Psoas muscle (tissue), 7 donors: ENCODE measurements at regions not wholly inside any gene's neighbourhood (a gene's known extent, or its start where the extent isn't known, plus 50 kb on each side); places are given as distances from the start of the nearest gene placed in this dataset.
"Not testable (repeated sequence)": the region's sequence is repeated elsewhere in the genome, so short reads cannot be mapped to it uniquely, and the experiment has no call there.

ENCODE experiments used
- ATAC-seq, 4 donors: fragments of 200-7000 bp; cut with Tn5 transposase; one replicate each; pipeline ENCODE4 v1.9.1; 2020; ENCODE audit warnings: moderate library complexity in 3 of 4, mild to moderate bottlenecking in 2 of 4
- DNase-seq, 2 donors: peaks; one replicate each; pipeline ENCODE4 v3.0.0-alpha.2; 2020
- H3K27ac ChIP-seq: fragments of 200-600 bp; one replicate; pipeline ENCODE4 v1.8.0; 2022
- H3K27me3 ChIP-seq, 3 donors: fragments of 200-600 bp in 1 of 3; one replicate each; pipeline versions ENCODE4 v1.6.1 to v1.8.0; 2013 to 2022; ENCODE audit warnings: low read length in 2 of 3, mild to moderate bottlenecking in 2 of 3, moderate library complexity in 1 of 3; ENCODE audit not compliant: insufficient read depth in 3 of 3
- H3K36me3 ChIP-seq, 2 donors: fragments of 200-600 bp in 1 of 2; one replicate each; pipeline versions ENCODE4 v1.6.1 to v1.8.0; 2013 to 2022; ENCODE audit warnings: low read depth in 1 of 2, mild to moderate bottlenecking in 1 of 2, moderate library complexity in 1 of 2; ENCODE audit not compliant: insufficient read depth in 1 of 2
- H3K4me1 ChIP-seq: fragments of 200-600 bp; one replicate; pipeline ENCODE4 v1.8.0; 2022
- H3K4me3 ChIP-seq: fragments of 200-600 bp; one replicate; pipeline ENCODE4 v1.8.0; 2022; ENCODE audit warnings: mild to moderate bottlenecking
- H3K9me3 ChIP-seq: fragments of 200-600 bp; one replicate; pipeline ENCODE4 v1.8.0; 2022
- WGBS, 3 donors: extraction: QIAGEN DNeasy Blood & Tissue Kit; methylation state at CpG; one replicate each; pipeline versions ENCODE4 v1.1.6 to v1.1.7; 2013; 5-methylcytosine and 5-hydroxymethylcytosine counted together
- intact Hi-C, 2 donors: fragments of 100-400 bp; cut with DNase I; formaldehyde crosslinking; loops; one replicate each; pipeline versions ENCODE4 v1.11.0 to v1.14.2; 2022
- TF ChIP-seq, protein P1 (sequence below): fragments of 200-600 bp; IDR thresholded peaks from one replicate; pipeline ENCODE4 v1.8.0; 2022; ENCODE audit warnings: antibody characterized with exemption
- donor health status: healthy with polysubstance abuse.
- donor health status: DM: no; HTN: no; CAD: no; lungs with moderate emphysema.
- donor health status: Bipolar disorder and iron deficiency.
- donor health status: healthy.
- donor health status: DM: yes; HTN: yes; CAD: no.
- donor health status: DM: no; HTN: no; CAD: no.
- donor health status: DM: yes; HTN: yes; CAD: no.

DNA sequence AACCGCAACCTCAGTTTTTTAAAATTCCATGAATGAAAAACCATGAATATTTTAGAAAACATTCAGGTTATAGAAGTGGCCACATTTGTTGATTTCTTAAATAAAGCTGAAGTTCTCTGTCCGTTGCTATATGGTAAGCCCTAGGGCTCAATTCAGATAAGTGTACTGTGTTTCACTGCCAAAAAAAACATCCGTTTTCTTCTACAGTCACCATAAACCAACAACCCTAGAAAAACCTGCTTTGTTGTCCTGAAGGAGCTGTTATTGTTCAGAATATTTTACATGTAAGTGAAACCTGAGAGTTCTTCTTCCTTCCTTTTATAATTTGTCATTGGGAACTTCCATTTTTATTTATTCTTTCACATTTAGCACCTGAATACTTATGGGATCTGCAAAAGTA is 274.1 kb downstream of the TFAP2A start:
- no peaks in the 10 kb centered on the region for H3K36me3 ChIP-seq
- no peaks in the 10 kb centered on the region for H3K27me3 ChIP-seq
- no peaks in the 10 kb centered on the region for H3K9me3 ChIP-seq
- 36 to 45% (median 42%) methylated on average over 3 of the region's 3 CpGs for WGBS, 3 donors
- H3K27ac ChIP-seq: no peak overlapping the region
- DNase-seq (no peak), ATAC-seq (no peak)
- H3K4me1 ChIP-seq: no peaks in the 10 kb centered on the region
- intact Hi-C loops: no loop called here
- H3K4me3 ChIP-seq: no peak overlapping the region
- TF ChIP-seq, protein P1, sequence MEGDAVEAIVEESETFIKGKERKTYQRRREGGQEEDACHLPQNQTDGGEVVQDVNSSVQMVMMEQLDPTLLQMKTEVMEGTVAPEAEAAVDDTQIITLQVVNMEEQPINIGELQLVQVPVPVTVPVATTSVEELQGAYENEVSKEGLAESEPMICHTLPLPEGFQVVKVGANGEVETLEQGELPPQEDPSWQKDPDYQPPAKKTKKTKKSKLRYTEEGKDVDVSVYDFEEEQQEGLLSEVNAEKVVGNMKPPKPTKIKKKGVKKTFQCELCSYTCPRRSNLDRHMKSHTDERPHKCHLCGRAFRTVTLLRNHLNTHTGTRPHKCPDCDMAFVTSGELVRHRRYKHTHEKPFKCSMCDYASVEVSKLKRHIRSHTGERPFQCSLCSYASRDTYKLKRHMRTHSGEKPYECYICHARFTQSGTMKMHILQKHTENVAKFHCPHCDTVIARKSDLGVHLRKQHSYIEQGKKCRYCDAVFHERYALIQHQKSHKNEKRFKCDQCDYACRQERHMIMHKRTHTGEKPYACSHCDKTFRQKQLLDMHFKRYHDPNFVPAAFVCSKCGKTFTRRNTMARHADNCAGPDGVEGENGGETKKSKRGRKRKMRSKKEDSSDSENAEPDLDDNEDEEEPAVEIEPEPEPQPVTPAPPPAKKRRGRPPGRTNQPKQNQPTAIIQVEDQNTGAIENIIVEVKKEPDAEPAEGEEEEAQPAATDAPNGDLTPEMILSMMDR: no peak

DNA sequence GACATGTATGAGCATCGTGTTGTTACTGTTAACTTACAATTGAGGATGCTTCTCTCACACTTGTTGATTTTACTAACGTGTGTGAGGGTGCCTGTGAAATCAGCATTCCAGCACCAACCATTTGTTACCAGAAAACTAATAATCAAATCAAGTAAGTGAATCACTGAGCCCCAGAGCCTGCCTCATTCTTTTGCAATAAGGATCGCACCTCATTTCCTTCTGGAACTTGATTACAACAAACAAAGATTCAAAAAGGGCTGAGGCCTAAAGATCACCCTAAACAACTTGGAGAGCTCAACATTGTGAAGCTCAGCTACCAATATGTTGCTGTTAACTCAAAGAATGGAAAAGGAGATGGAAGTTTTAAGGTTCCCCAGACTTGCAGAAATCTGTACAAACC is 274.7 kb downstream of the TFAP2A start:
- Histone ChIP-seq H3K4me3 (no peak overlapping the region), H3K4me1 (no peaks in the 10 kb centered on the region), H3K27ac (no peak overlapping the region), H3K9me3 (no peaks in the 10 kb centered on the region), H3K27me3 (no peaks in the 10 kb centered on the region), H3K36me3 (no peaks in the 10 kb centered on the region)
- no peak for ATAC-seq
- TF ChIP-seq, protein P1: no peak
- WGBS, 3 donors: 64 to 66% (median 65%) methylated on average over 3 of the region's 3 CpGs
- intact Hi-C loops: no loop called here
- no peak for DNase-seq

DNA sequence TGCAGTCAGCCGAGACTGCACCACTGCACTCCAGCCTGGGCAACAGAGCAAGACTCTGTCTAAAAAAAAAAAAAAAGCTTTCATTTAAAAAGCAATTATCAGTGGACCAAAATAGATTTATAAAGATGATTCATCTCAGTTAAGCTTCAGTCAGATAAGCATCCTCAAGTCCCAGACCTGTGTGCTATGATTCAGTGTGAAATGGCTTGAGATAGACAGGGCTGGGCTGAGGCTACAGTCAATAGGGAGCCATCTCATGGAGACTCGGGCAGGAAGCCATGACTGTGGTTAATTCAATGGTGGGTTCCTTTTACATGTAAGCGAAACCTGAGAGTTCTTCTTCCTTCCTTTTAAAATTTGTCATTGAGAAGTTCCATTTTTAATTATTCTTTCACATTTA is 276.0 kb downstream of the TFAP2A start:
- ATAC-seq (no peak), DNase-seq (no peak)
- Histone ChIP-seq H3K27me3 (no peaks in the 10 kb centered on the region), H3K4me3 (no peak overlapping the region), H3K27ac (no peak overlapping the region), H3K9me3 (no peaks in the 10 kb centered on the region), H3K36me3 (no peaks in the 10 kb centered on the region), H3K4me1 (no peaks in the 10 kb centered on the region)
- WGBS, 3 donors: 68 to 79% (median 75%) methylated on average over 3 of the region's 3 CpGs
- TF ChIP-seq, protein P1: no peak
- intact Hi-C loops: no loop called here

DNA sequence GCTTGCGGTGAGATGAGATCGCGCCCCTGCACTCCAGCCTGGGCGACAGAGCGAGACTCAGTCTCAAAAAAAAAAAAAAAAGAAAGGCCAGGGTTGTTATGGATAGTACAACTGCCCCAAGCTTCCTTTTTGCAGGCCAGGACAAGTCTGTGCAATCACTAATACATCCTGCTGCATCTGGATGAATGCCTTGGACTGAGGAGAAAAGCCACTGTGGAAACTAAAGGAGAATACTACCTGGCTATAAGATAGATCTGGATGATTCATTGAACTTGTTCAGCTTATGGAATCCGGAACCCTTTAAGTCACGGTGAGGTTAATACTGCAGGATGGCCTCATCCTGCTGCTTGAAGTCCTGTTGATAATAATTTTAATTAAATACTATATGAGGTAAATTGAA is 278.2 kb downstream of the TFAP2A start:
- Histone ChIP-seq H3K4me3 (no peak overlapping the region), H3K27ac (no peak overlapping the region), H3K36me3 (no peaks in the 10 kb centered on the region), H3K9me3 (no peaks in the 10 kb centered on the region), H3K4me1 (no peaks in the 10 kb centered on the region), H3K27me3 (no peaks in the 10 kb centered on the region)
- TF ChIP-seq, protein P1: no peak
- DNase-seq (no peak), ATAC-seq (no peak)
- intact Hi-C loops: no loop called here
- WGBS, 3 donors: 95 to 97% (median 95%) methylated on average over 7 of the region's 7 CpGs

DNA sequence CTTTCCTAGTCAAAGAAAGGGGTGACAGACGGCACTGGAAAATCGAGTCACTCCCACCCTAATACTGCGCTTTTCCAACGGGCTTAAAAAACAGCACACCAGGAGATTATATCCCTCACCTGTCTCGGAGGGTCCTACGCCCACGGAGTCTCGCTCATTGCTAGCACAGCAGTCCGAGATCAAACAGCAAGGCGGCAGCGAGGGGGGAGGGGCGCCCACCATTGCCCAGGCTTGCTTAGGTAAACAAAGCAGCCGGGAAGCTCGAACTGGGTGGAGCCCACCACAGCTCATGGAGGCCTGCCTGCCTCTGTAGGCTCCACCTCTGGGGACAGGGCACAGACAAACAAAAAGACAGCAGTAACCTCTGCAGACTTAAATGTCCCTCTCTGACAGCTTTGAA is 280.7 kb downstream of the TFAP2A start:
- ATAC-seq: not testable (repeated sequence)

More for the DNA sequence above, 280.7 kb downstream of the TFAP2A start:
- WGBS, 3 donors: 87 to 94% (median 90%) methylated on average over 14 of the region's 14 CpGs
- H3K27ac ChIP-seq, H3K9me3 ChIP-seq, H3K4me3 ChIP-seq, H3K4me1 ChIP-seq, DNase-seq, H3K27me3 ChIP-seq, H3K36me3 ChIP-seq, intact Hi-C loops: not testable (repeated sequence)
